ENCODE measurements at regions not wholly inside any gene's neighbourhood (a gene's known extent, or its start where the extent isn't known, plus 50 kb on each side); places are given as distances from the start of the nearest gene placed in this dataset.

GRCh38 chr5:133665571-133665970, 53.2 kb upstream of the FSTL4 start:
- TF ChIP-seq CTCF (optimal IDR thresholded peaks at IDR 0.05 in 1 of 3, IDR thresholded peaks at IDR 0.05 in 1 of 3, conservative IDR thresholded peaks at IDR 0.05 in 1 of 3; ENCODE audit: extremely low read depth in 1 of 3, insufficient read depth in 2 of 3, low read length in 3 of 3) (no peak), EZH2 (IDR thresholded peaks at IDR 0.05; ENCODE audit: low read length) (no peak)
